ENCODE measurements at regions not wholly inside any gene's neighbourhood (a gene's known extent, or its start where the extent isn't known, plus 50 kb on each side); places are given as distances from the start of the nearest gene placed in this dataset.
"Not testable (repeated sequence)": the region's sequence is repeated elsewhere in the genome, so short reads cannot be mapped to it uniquely, and the experiment has no call there.

DNA sequence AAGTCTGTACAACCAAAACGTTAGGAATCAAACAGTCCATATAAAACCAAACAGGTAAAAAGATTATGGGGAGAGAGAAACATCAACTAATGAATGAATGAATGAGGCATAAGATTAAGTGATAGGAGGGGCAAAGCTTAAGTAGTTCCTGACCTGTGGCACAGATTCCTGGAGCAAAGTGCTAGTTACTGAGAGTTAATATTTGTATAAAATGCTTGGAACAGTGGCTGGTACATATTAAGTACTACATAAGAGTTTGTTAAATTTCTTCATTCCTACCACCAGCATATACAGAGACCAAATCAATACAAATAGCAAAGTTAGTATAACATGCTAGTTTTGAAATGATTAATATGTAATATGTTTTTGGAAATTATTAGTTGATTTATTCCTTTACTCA, 363.7 kb downstream of the ADAM29 start:
- no peak for DNase-seq

GRCh38 chr4:175282407-175282806, 364.2 kb downstream of the ADAM29 start:
- no peak for DNase-seq

- no peak for DNase-seq
These were observed 372.2 kb downstream of the ADAM29 start for GRCh38 chr4:175290401-175290800.

GRCh38 chr4:175297965-175298565, 379.9 kb downstream of the ADAM29 start:
- DNase-seq = no peak

- DNase-seq = no peak
These were observed 388.3 kb downstream of the ADAM29 start for GRCh38 chr4:175306436-175306835.

- DNase-seq = no peak
These were observed 389.2 kb downstream of the ADAM29 start for GRCh38 chr4:175307326-175307725.

DNA sequence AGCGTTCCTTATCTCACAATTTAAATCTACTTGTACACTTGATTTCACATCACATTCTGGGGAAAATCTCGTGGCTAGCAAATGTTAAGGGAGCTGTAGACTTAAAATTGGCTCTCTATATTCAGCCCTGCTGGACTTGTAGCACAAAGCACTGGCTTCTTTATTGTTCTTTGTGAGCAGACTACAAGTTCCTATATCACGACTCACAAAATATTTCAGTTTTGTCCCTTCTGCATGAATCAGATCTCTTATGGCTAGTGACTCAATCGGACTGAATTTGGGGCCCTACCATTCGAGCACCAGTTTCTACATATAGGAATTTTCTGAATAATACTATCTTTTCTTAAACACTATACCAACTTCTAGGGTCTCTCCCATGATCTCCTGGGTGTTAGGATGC, 390.1 kb downstream of the ADAM29 start:
- no peak for DNase-seq

DNA sequence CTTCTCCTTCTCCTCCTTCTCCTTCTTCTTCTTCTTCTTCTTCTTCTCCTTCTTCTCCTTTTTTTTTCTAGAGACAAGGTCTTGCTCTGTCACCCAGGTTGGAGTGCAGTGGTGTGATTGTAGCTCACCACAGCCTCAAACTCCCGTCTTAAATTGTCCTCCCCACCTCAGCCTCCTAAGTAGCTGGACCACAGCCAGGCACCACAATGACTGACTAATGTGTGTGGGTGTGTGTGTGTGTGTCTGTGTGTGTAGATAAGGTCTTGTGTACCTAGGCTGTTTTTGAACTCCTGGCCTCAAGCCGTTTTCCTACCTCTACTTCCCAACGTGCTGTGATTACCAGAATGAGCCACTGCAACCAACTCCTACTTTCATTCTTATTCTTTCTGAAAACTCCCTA, 390.9 kb downstream of the ADAM29 start:
- no peak for DNase-seq

GRCh38 chr4:175325230-175325629, 407.1 kb downstream of the ADAM29 start:
- DNase-seq = no peak

DNA sequence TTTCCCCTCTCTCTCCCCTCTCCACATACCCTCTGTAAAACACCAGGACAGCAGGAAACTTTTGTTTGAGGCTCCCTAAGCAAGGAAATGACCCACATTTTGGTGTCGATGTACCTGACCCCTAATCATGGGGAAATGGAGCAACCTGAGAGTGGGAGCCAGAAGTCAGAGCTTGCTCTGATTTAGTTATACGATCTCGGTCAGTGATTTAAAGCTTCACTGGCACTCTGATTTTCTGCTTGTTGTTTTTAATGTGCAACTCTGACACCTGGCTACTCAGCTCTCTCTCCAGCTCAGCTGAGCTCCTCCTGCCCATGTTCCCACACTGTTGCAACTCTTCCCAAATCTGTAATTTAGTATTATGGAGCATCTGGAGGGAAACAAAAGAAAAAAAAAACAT, 408.6 kb downstream of the ADAM29 start:
- DNase-seq = no peak

DNA sequence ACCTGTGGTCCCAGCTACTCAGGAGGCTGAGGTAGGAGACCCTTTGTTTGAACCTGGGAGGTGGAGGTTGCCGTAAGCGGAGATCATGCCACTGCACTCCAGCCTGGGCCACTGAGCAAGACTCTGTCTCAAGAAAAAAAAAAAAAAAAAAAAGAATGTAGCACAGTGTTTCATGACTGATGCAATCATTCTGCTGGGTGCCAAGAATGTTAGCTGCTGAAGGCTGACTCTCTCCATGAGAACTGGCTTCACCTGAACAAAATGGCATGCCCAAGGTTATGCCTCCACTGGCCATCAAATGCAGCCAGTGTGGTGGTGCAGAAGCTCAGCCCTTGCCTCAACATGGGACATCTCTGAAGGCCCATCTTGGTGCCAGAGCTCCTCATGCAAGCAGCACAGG, 412.1 kb downstream of the ADAM29 start:
- no peak for DNase-seq

DNA sequence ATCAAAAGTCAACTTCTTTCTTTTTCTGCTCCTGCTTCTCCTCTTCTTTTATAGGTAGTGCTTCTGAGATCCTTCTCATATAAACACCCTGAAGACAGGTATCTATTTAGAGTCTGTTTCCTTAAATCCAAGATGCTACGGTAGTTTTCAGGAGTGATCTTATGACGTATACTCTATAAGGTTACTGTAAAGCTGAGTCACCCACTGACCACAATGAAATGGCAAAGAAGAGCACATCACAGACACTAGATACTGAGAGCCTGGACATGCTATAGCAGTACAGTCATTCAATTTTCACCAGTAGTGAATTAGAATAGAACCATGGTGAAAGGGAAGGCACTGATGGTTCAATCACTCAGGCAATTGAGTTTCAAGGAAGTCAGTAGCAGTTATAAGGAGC, 412.5 kb downstream of the ADAM29 start:
- DNase-seq = no peak

- DNase-seq = no peak
These were observed 417.2 kb downstream of the ADAM29 start for GRCh38 chr4:175335331-175335730.

DNA sequence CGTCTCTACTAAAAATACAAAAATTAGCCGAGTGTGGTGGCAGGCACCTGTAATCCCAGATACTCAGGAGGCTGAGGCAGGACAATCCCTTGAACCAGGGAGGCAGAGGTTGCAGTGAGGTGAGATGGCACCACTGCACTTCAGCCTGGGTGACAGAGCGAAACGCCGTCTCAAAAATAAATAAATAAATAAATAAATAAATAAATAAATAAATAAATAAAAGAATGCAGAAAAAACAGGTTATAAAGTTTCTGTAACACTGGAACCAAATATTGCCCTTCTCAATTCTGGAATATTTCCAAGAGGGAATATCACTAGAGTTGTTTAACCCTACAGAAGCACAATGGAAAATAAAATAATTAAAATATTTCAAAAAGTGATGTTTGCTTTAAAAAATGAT, 418.4 kb downstream of the ADAM29 start:
- not testable (repeated sequence) for DNase-seq

DNA sequence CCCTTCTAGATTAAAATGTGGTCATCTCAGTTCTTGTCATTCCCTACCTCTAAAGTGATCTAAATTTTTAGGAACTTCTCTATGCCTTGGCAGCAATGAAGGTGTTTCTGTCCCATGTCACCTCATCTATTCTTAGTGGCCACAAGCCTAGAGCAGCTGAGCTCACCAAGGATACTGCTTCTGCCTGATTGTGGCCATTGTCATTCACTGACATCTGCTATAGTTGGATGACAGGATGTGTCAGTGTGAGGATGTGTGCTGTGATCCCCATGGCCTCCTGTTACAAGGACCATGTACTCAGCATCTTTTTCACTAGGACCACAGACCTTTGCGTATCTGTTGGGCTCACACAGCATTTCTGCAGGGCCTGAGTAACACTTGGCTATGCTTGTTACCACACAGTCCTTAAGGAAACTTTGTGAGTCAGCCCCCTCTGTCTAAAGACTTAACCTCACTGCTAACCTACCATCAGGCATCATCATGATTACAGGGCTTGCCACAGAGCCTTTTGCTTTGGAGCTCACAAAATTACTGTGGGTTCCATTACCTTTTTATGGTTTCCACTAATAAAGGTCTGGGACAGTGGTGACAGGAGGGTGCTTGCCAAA, 421.0 kb downstream of the ADAM29 start:
- no peak for DNase-seq

GRCh38 chr4:175341203-175341755, 423.1 kb downstream of the ADAM29 start:
- DNase-seq = no peak

GRCh38 chr4:175346376-175346775, 428.2 kb downstream of the ADAM29 start:
- no peak for DNase-seq

DNA sequence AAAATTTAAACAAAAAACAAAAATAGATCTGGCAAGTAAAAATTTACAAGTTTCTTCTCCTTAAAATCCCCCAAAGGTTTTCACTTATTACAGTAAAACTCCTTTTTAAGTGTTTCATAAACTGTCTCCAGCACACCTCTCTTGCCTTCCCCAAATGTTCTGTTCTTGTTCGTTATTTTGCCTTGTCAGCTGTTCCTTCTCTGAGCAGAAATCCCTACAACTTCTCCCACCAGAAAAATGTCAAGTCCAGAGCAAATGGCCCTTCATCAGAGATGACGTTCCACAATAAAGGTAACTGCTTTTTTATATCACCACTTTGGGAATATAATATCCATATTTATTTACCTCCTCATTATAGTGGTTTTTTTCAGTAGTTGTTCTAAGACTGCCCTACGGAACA, 432.1 kb downstream of the ADAM29 start:
- no peak for DNase-seq

GRCh38 chr4:175351473-175351872, 433.3 kb downstream of the ADAM29 start:
- DNase-seq = no peak

GRCh38 chr4:175369087-175369486, 443.0 kb downstream of the GPM6A start:
- no peak for DNase-seq

DNA sequence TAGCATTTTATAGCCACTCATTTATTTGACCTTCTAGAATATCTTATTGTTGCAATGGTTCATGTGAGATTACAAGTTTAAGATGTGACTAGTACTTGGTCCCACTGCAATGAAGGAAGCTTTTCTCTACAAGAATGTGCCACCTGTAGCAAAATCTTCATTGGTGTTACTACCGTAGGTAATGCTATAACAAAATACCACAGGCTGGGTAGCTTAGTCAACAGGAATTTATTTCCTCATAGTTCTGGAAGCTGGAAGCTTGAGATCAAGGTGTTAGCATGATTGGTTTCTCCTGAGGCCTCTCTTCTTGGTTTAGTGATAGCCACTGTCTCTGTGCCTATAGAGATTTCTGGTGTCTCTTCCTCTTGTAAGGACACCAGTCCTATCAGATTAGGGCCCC, 441.0 kb downstream of the GPM6A start:
- DNase-seq = no peak

DNA sequence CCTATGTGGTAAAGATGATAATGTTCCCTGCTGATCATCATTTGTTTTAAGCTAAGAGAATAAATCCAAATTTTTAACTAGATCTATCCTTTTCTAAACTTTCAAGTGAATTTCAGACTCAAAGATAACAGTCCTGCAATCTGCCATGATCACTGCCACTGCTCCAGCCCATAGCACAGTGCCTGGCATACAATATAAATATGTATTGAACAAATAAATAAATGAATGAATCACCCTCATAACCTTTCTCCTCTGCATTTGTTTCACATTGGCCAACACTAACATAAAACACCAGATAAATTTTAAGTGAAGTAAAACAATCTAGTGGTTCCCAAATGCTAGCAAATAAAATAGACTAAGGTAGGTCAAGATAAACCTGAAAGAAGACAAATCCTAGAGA, 439.0 kb downstream of the GPM6A start:
- no peak for DNase-seq

DNA sequence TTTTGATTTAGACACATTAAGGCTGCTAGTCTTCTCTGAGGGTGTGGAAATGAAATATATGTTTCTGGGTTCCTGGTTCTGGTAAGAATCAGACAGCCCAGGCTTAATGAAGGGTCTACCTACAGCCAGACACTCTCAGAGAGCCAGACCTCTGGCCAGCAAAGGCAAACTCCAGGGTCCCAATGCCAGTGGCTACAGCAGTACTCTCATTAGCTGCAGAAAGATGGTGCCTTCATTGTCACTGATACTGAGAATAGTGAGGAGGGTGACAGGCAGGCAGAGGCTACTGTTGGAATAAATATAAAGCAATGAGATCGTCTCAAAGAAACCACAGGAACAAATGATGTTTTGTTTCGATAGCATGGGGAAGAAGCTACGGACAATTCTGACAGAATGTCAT, 437.6 kb downstream of the GPM6A start:
- DNase-seq = no peak

GRCh38 chr4:175376287-175376977, 435.6 kb downstream of the GPM6A start:
- DNase-seq = no peak
